Femur (tissue), 1 donor: ENCODE measurements at regions not wholly inside any gene's neighbourhood (a gene's known extent, or its start where the extent isn't known, plus 50 kb on each side); places are given as distances from the start of the nearest gene placed in this dataset.
A peak's percentile ranks its signal among the peaks of the same experiment; 100 is the strongest.
"Not testable (repeated sequence)": the region's sequence is repeated elsewhere in the genome, so short reads cannot be mapped to it uniquely, and the experiment has no call there.

Source experiments
- DNase-seq: peaks from one replicate; pipeline ENCODE4 v3.0.0-alpha.2; 2017

GRCh38 chr3:164458986-164459385 is 619.3 kb downstream of the SI start:
- no peak for DNase-seq

GRCh38 chr3:164453714-164454113 is 624.6 kb downstream of the SI start:
- DNase-seq: no peak

GRCh38 chr3:164452707-164453106 is 625.6 kb downstream of the SI start:
- DNase-seq: no peak

- DNase-seq: no peak
These were observed 627.0 kb downstream of the SI start for GRCh38 chr3:164451072-164451910.

- DNase-seq: no peak
These were observed 627.9 kb downstream of the SI start for GRCh38 chr3:164450276-164450905.

GRCh38 chr3:164419220-164419619 is 659.1 kb downstream of the SI start:
- DNase-seq: no peak

GRCh38 chr3:164418414-164418813 is 659.9 kb downstream of the SI start:
- DNase-seq: peak; percentile 13

GRCh38 chr3:164417955-164418354 is 660.3 kb downstream of the SI start:
- DNase-seq: no peak

GRCh38 chr3:164416491-164417222 is 661.6 kb downstream of the SI start:
- peak; percentile 16 for DNase-seq

- no peak for DNase-seq
These were observed 670.0 kb downstream of the SI start for GRCh38 chr3:164408326-164408725.

GRCh38 chr3:164407111-164407510 is 671.2 kb downstream of the SI start:
- DNase-seq: no peak

- no peak for DNase-seq
These were observed 672.0 kb downstream of the SI start for GRCh38 chr3:164406281-164406680.

GRCh38 chr3:164401923-164402322 is 676.4 kb downstream of the SI start:
- no peak for DNase-seq

GRCh38 chr3:164401440-164401839 is 676.9 kb downstream of the SI start:
- not testable (repeated sequence) for DNase-seq

- DNase-seq: no peak
These were observed 680.8 kb downstream of the SI start for GRCh38 chr3:164397462-164397861.

GRCh38 chr3:164393171-164393570 is 685.1 kb downstream of the SI start:
- no peak for DNase-seq

- DNase-seq: no peak
These were observed 688.2 kb downstream of the SI start for GRCh38 chr3:164390046-164390445.

- no peak for DNase-seq
These were observed 691.1 kb downstream of the SI start for GRCh38 chr3:164387236-164387635.

GRCh38 chr3:164380156-164380555 is 698.1 kb downstream of the SI start:
- no peak for DNase-seq

- no peak for DNase-seq
These were observed 700.8 kb downstream of the SI start for GRCh38 chr3:164377466-164377865.

GRCh38 chr3:164375995-164376394 is 702.3 kb downstream of the SI start:
- no peak for DNase-seq

GRCh38 chr3:164375538-164375937 is 702.8 kb downstream of the SI start:
- DNase-seq: no peak

GRCh38 chr3:164371681-164372080 is 706.6 kb downstream of the SI start:
- DNase-seq: no peak

- DNase-seq: no peak
These were observed 707.3 kb downstream of the SI start for GRCh38 chr3:164370970-164371369.
